Activated CD4-positive, alpha-beta memory T cell treated with anti-CD3 and anti-CD28 coated beads, Interleukin-2, amount 10 ng/mL, durations not matched to agents 7 days and 5 days (primary cell): ENCODE measurements at regions not wholly inside any gene's neighbourhood (a gene's known extent, or its start where the extent isn't known, plus 50 kb on each side); places are given as distances from the start of the nearest gene placed in this dataset.
"Not testable (repeated sequence)": the region's sequence is repeated elsewhere in the genome, so short reads cannot be mapped to it uniquely, and the experiment has no call there.

ENCODE experiments used
- CTCF ChIA-PET: fragments of 350-600 bp; sonication (Branson Sonifier 250); formaldehyde crosslinking; loops from one replicate; lab custom pipeline; 2021; ENCODE audit warnings: antibody characterized with exemption, inconsistent platforms; lab: Charles Lee
- POLR2A ChIA-PET: fragments of 350-600 bp; sonication (Branson Sonifier 250); formaldehyde crosslinking; loops from one replicate; lab custom pipeline; 2021; ENCODE audit warnings: antibody characterized with exemption; lab: Charles Lee
- DNase-seq: peaks from one replicate; pipeline ENCODE4 v3.0.0-alpha.2; 2020
- H3K27ac Mint-ChIP-seq: one replicate; pipeline ENCODE4 v1.8.0; 2021; ENCODE audit warnings: mild to moderate bottlenecking, mixed read lengths
- H3K27me3 Mint-ChIP-seq: one replicate; pipeline ENCODE4 v1.8.0; 2021; ENCODE audit warnings: mixed read lengths
- H3K36me3 Mint-ChIP-seq: one replicate; pipeline ENCODE4 v1.8.0; 2021; ENCODE audit warnings: low read depth, mixed read lengths
- H3K4me1 Mint-ChIP-seq: one replicate; pipeline ENCODE4 v1.8.0; 2021; ENCODE audit warnings: mixed read lengths
- H3K4me3 Mint-ChIP-seq: one replicate; pipeline ENCODE4 v1.8.0; 2021; ENCODE audit warnings: mild to moderate bottlenecking, mixed read lengths
- H3K9me3 Mint-ChIP-seq: one replicate; pipeline ENCODE4 v1.8.0; 2021; ENCODE audit warnings: mixed read lengths

GRCh38 chr9:2497666-2498400 is 123.8 kb upstream of the VLDLR start:
- POLR2A ChIA-PET = no interaction called here
- Mint-ChIP-seq H3K27ac (no peak overlapping the region), H3K9me3 (no peaks in the 10 kb centered on the region), H3K27me3 (no peaks in the 10 kb centered on the region), H3K4me3 (no peak overlapping the region), H3K4me1 (no peaks in the 10 kb centered on the region), H3K36me3 (no peaks in the 10 kb centered on the region)
- CTCF ChIA-PET = no interaction called here
- DNase-seq = no peak

GRCh38 chr9:2502210-2502609 is 119.4 kb upstream of the VLDLR start:
- ChIA-PET POLR2A (no interaction called here), CTCF (no interaction called here)
- H3K27me3 Mint-ChIP-seq = no peaks in the 10 kb centered on the region
- no peak overlapping the region for H3K27ac Mint-ChIP-seq
- H3K4me1 Mint-ChIP-seq = no peaks in the 10 kb centered on the region
- H3K9me3 Mint-ChIP-seq = no peaks in the 10 kb centered on the region
- H3K36me3 Mint-ChIP-seq = no peaks in the 10 kb centered on the region
- no peak for DNase-seq
- H3K4me3 Mint-ChIP-seq = no peak overlapping the region

- H3K36me3 Mint-ChIP-seq = no peaks in the 10 kb centered on the region
- no peak for DNase-seq
- no peaks in the 10 kb centered on the region for H3K9me3 Mint-ChIP-seq
- CTCF ChIA-PET = interaction anchor here (0.6 kb wide), 1 partner anchor 13 kb away, joined by 4 read pairs; no protein-coding TSS in a partner anchor
- no peaks in the 10 kb centered on the region for H3K4me1 Mint-ChIP-seq
- H3K27me3 Mint-ChIP-seq = no peaks in the 10 kb centered on the region
- H3K4me3 Mint-ChIP-seq = no peak overlapping the region
- H3K27ac Mint-ChIP-seq = no peak overlapping the region
- POLR2A ChIA-PET = no interaction called here
These were observed 118.8 kb upstream of the VLDLR start for GRCh38 chr9:2502760-2503159.

- DNase-seq = no peak
- Mint-ChIP-seq H3K27me3 (no peaks in the 10 kb centered on the region), H3K27ac (no peak overlapping the region), H3K4me3 (no peak overlapping the region), H3K36me3 (no peaks in the 10 kb centered on the region), H3K4me1 (no peaks in the 10 kb centered on the region), H3K9me3 (no peaks in the 10 kb centered on the region)
- ChIA-PET POLR2A (no interaction called here), CTCF (no interaction called here)
These were observed 115.3 kb upstream of the VLDLR start for GRCh38 chr9:2506321-2506720.

GRCh38 chr9:2523591-2523990 is 98.0 kb upstream of the VLDLR start:
- no peak overlapping the region for H3K4me3 Mint-ChIP-seq
- DNase-seq = no peak
- POLR2A ChIA-PET = no interaction called here

GRCh38 chr9:2524601-2525000 is 97.0 kb upstream of the VLDLR start:
- Mint-ChIP-seq H3K4me1 (no peaks in the 10 kb centered on the region), H3K27ac (no peak overlapping the region), H3K4me3 (no peak overlapping the region), H3K27me3 (no peaks in the 10 kb centered on the region), H3K36me3 (no peaks in the 10 kb centered on the region), H3K9me3 (peaks cover 4% of the 10 kb centered on the region)
- no peak for DNase-seq
- ChIA-PET CTCF (no interaction called here), POLR2A (no interaction called here)

More at GRCh38 chr9:2523591-2523990, 98.0 kb upstream of the VLDLR start:
- CTCF ChIA-PET = no interaction called here
- Mint-ChIP-seq H3K36me3 (no peaks in the 10 kb centered on the region), H3K27ac (no peak overlapping the region), H3K27me3 (no peaks in the 10 kb centered on the region), H3K4me1 (no peaks in the 10 kb centered on the region), H3K9me3 (peaks cover 8% of the 10 kb centered on the region)

- Mint-ChIP-seq H3K36me3 (no peaks in the 10 kb centered on the region), H3K9me3 (peaks cover under 1% of the 10 kb centered on the region), H3K4me3 (no peak overlapping the region), H3K27ac (no peak overlapping the region), H3K27me3 (no peaks in the 10 kb centered on the region), H3K4me1 (no peaks in the 10 kb centered on the region)
- ChIA-PET POLR2A (no interaction called here), CTCF (no interaction called here)
- DNase-seq = no peak
These were observed 96.4 kb upstream of the VLDLR start for GRCh38 chr9:2525147-2525546.

GRCh38 chr9:2526071-2526828 is 95.3 kb upstream of the VLDLR start:
- Mint-ChIP-seq H3K27ac (no peak overlapping the region), H3K9me3 (no peaks in the 10 kb centered on the region), H3K36me3 (no peaks in the 10 kb centered on the region), H3K4me1 (no peaks in the 10 kb centered on the region), H3K4me3 (no peak overlapping the region), H3K27me3 (no peaks in the 10 kb centered on the region)
- CTCF ChIA-PET = no interaction called here
- DNase-seq = no peak
- POLR2A ChIA-PET = no interaction called here

- Mint-ChIP-seq H3K27me3 (no peaks in the 10 kb centered on the region), H3K9me3 (no peaks in the 10 kb centered on the region), H3K27ac (no peak overlapping the region), H3K4me3 (no peak overlapping the region), H3K4me1 (no peaks in the 10 kb centered on the region), H3K36me3 (no peaks in the 10 kb centered on the region)
- ChIA-PET POLR2A (no interaction called here), CTCF (no interaction called here)
- no peak for DNase-seq
These were observed 90.1 kb upstream of the VLDLR start for GRCh38 chr9:2531481-2531880.

- ChIA-PET POLR2A (no interaction called here), CTCF (no interaction called here)
- Mint-ChIP-seq H3K4me1 (no peaks in the 10 kb centered on the region), H3K27me3 (no peaks in the 10 kb centered on the region), H3K36me3 (no peaks in the 10 kb centered on the region), H3K27ac (no peak overlapping the region), H3K9me3 (no peaks in the 10 kb centered on the region), H3K4me3 (no peak overlapping the region)
- no peak for DNase-seq
These were observed 85.1 kb upstream of the VLDLR start for GRCh38 chr9:2536511-2536910.

GRCh38 chr9:2545881-2546490 is 75.6 kb upstream of the VLDLR start:
- ChIA-PET POLR2A (no interaction called here), CTCF (no interaction called here)
- Mint-ChIP-seq H3K4me1 (no peaks in the 10 kb centered on the region), H3K27me3 (no peaks in the 10 kb centered on the region), H3K27ac (no peak overlapping the region), H3K36me3 (no peaks in the 10 kb centered on the region), H3K4me3 (no peak overlapping the region), H3K9me3 (peaks cover 2% of the 10 kb centered on the region)
- no peak for DNase-seq

- CTCF ChIA-PET, H3K9me3 Mint-ChIP-seq, DNase-seq, H3K27me3 Mint-ChIP-seq, H3K27ac Mint-ChIP-seq, H3K4me3 Mint-ChIP-seq, H3K4me1 Mint-ChIP-seq, POLR2A ChIA-PET, H3K36me3 Mint-ChIP-seq: not testable (repeated sequence)
These were observed 65.5 kb upstream of the VLDLR start for GRCh38 chr9:2555899-2556600.

GRCh38 chr9:2557693-2558092 is 63.9 kb upstream of the VLDLR start:
- H3K4me3 Mint-ChIP-seq = no peak overlapping the region
- H3K9me3 Mint-ChIP-seq = peaks cover 3% of the 10 kb centered on the region
- H3K4me1 Mint-ChIP-seq = no peaks in the 10 kb centered on the region
- no peaks in the 10 kb centered on the region for H3K27me3 Mint-ChIP-seq
- POLR2A ChIA-PET = no interaction called here
- CTCF ChIA-PET = no interaction called here
- H3K27ac Mint-ChIP-seq = no peak overlapping the region
- no peak for DNase-seq
- no peaks in the 10 kb centered on the region for H3K36me3 Mint-ChIP-seq
